ENCODE measurements at regions not wholly inside any gene's neighbourhood (a gene's known extent, or its start where the extent isn't known, plus 50 kb on each side); places are given as distances from the start of the nearest gene placed in this dataset.

GRCh38 chr5:142384014-142384413, 59.2 kb upstream of the SPRY4 start:
- intact Hi-C loops (cut with DNase I; ENCODE audit: low total_unique reads) = no loop called here
- WGBS, 5 donors = 79 to 87% (median 83%) methylated on average over 3 of the region's 3 CpGs
- TF ChIP-seq POLR2AphosphoS5 (IDR thresholded peaks at IDR 0.05) (no peak), POLR2A (IDR thresholded peaks at IDR 0.05) (no peak), CTCF (IDR thresholded peaks at IDR 0.05 in 8 of 11, conservative IDR thresholded peaks at IDR 0.05 in 3 of 11) (no peak)
- no peak for DNase-seq
- Histone ChIP-seq H3K9me3 (no peaks in the 10 kb centered on the region), H3K4me1 (peaks cover 0 to 23% (median 8%) of the 10 kb centered on the region in 6 donors), H3K27ac (no peak overlapping the region), H3K36me3 (no peaks in the 10 kb centered on the region), H3K27me3 (replicated peaks in 1 of 7) (no peaks in the 10 kb centered on the region), H3K4me3 (no peak overlapping the region)

GRCh38 chr5:142382186-142382585, 57.4 kb upstream of the SPRY4 start:
- Histone ChIP-seq H3K36me3 (no peaks in the 10 kb centered on the region), H3K9me3 (no peaks in the 10 kb centered on the region), H3K27ac (no peak overlapping the region), H3K4me3 (no peak overlapping the region), H3K27me3 (replicated peaks in 1 of 7) (no peaks in the 10 kb centered on the region), H3K4me1 (peaks cover 0 to 9% (median 2%) of the 10 kb centered on the region in 6 donors)
- WGBS, 5 donors = 91 to 100% (median 93%) methylated on average over 2 of the region's 2 CpGs
- intact Hi-C loops (cut with DNase I; ENCODE audit: low total_unique reads) = no loop called here
- no peak for DNase-seq
- TF ChIP-seq POLR2A (IDR thresholded peaks at IDR 0.05) = no peak
- TF ChIP-seq POLR2AphosphoS5 (IDR thresholded peaks at IDR 0.05) = no peak

GRCh38 chr5:142378737-142379634, 54.2 kb upstream of the SPRY4 start:
- no peak overlapping the region for H3K4me3 ChIP-seq
- 73 to 86% (median 78%) methylated on average over 5 of the region's 5 CpGs for WGBS, 5 donors
- no peaks in the 10 kb centered on the region for H3K9me3 ChIP-seq
- no peak overlapping the region for H3K27ac ChIP-seq
- no peak for TF ChIP-seq POLR2A (IDR thresholded peaks at IDR 0.05)
- no peak for TF ChIP-seq POLR2AphosphoS5 (IDR thresholded peaks at IDR 0.05)
- TF ChIP-seq CTCF (IDR thresholded peaks at IDR 0.05 in 8 of 11, conservative IDR thresholded peaks at IDR 0.05 in 3 of 11) = no peak
- no peaks in the 10 kb centered on the region for H3K36me3 ChIP-seq
- no peak for DNase-seq
- H3K27me3 ChIP-seq (replicated peaks in 1 of 7) = no peaks in the 10 kb centered on the region
- intact Hi-C loops (cut with DNase I; ENCODE audit: low total_unique reads) = no loop called here
- H3K4me1 ChIP-seq = no peaks in the 10 kb centered on the region

GRCh38 chr5:142375944-142376411, 51.2 kb upstream of the SPRY4 start:
- no peaks in the 10 kb centered on the region for H3K4me1 ChIP-seq
- peaks cover 0 to 7% (median 0%) of the 10 kb centered on the region in 7 donors for H3K27me3 ChIP-seq (replicated peaks in 1 of 7)
- no peak for DNase-seq
- H3K9me3 ChIP-seq = no peaks in the 10 kb centered on the region
- intact Hi-C loops (cut with DNase I; ENCODE audit: low total_unique reads) = no loop called here
- H3K4me3 ChIP-seq = no peak overlapping the region
- no peaks in the 10 kb centered on the region for H3K36me3 ChIP-seq
- no peak for TF ChIP-seq POLR2A (IDR thresholded peaks at IDR 0.05)
- TF ChIP-seq CTCF (IDR thresholded peaks at IDR 0.05 in 8 of 11, conservative IDR thresholded peaks at IDR 0.05 in 3 of 11) = no peak
- no peak for TF ChIP-seq POLR2AphosphoS5 (IDR thresholded peaks at IDR 0.05)
- 91 to 94% (median 91%) methylated on average over 8 of the region's 8 CpGs for WGBS, 5 donors
- H3K27ac ChIP-seq = no peak overlapping the region
